H1 (cell line): ENCODE measurements at regions not wholly inside any gene's neighbourhood (a gene's known extent, or its start where the extent isn't known, plus 50 kb on each side); places are given as distances from the start of the nearest gene placed in this dataset.

ENCODE experiments used
- CTCF ChIA-PET: fragments of 300-600 bp; sonication (Branson Sonifier 250); formaldehyde crosslinking; loops from one replicate; lab custom pipeline; 2021; ENCODE audit not compliant: partially characterized antibody; lab: Charles Lee
- POLR2A ChIA-PET: fragments of 300-600 bp; sonication (Branson Sonifier 250); formaldehyde crosslinking; loops from one replicate; lab custom pipeline; 2021; ENCODE audit warnings: inconsistent platforms; ENCODE audit not compliant: partially characterized antibody; lab: Charles Lee
- DNase-seq, 2 experiments: peaks; one replicate each; pipeline versions ENCODE4 v3.0.0 to v3.0.0-alpha.2; 2010 to 2022; ENCODE audit warnings: low spot score in 2 of 2, low read depth in 1 of 2, mixed read lengths in 1 of 2
- FAIRE-seq: peaks from 2 replicates; lab custom pipeline; 2011; peaks lifted over from hg19 to GRCh38; lab: Jason Lieb, UNC
- H2AFZ ChIP-seq: 2 replicates; pipeline ENCODE4 v1.8.1; 2012; ENCODE audit warnings: low read length, inconsistent platforms
- H2AK5ac ChIP-seq: 2 replicates; pipeline ENCODE4 v1.6.1; 2013; ENCODE audit warnings: low read depth, low read length
- H2BK120ac ChIP-seq: replicated peaks from 2 replicates; pipeline ENCODE3; 2013; ENCODE audit warnings: low read depth, low read length, inconsistent platforms
- H2BK12ac ChIP-seq: 2 replicates; pipeline ENCODE4 v1.6.1; 2013; ENCODE audit warnings: low read depth, low read length
- H2BK15ac ChIP-seq: 2 replicates; pipeline ENCODE4 v1.6.1; 2013; ENCODE audit warnings: low read length
- H2BK20ac ChIP-seq: 2 replicates; pipeline ENCODE4 v1.6.1; 2013; ENCODE audit warnings: low read length
- H2BK5ac ChIP-seq: 2 replicates; pipeline ENCODE4 v1.6.1; 2013; ENCODE audit warnings: low read depth, low read length
- H3K14ac ChIP-seq: 2 replicates; pipeline ENCODE4 v1.6.1; 2013; ENCODE audit warnings: inconsistent platforms; ENCODE audit not compliant: insufficient read length
- H3K18ac ChIP-seq: 2 replicates; pipeline ENCODE4 v1.6.1; 2013; ENCODE audit warnings: low read length; ENCODE audit errors: extremely low read depth
- H3K23ac ChIP-seq: 2 replicates; pipeline ENCODE4 v1.6.1; 2013; ENCODE audit warnings: inconsistent platforms; ENCODE audit not compliant: insufficient read length
- H3K23me2 ChIP-seq: 2 replicates; pipeline ENCODE4 v1.6.1; 2013; ENCODE audit warnings: low read depth, low read length
- H3K27ac ChIP-seq: 2 replicates; pipeline ENCODE4 v1.6.1; 2011; ENCODE audit warnings: low read depth, low read length, inconsistent platforms
- H3K27me3 ChIP-seq, 4 experiments: replicated peaks in 1 of 4; 1 replicate in 1 of 4; 2 replicates in 3 of 4; pipeline versions ENCODE4 v1.6.1 to v1.8.1; 2011 to 2013; ENCODE audit warnings: low read length in 3 of 4, mild to moderate bottlenecking in 3 of 4, inconsistent platforms in 2 of 4, mixed read lengths in 2 of 4, moderate library complexity in 1 of 4; ENCODE audit not compliant: control insufficient read depth in 3 of 4, insufficient read depth in 3 of 4; ENCODE audit errors: extremely low read depth in 1 of 4
- H3K36me3 ChIP-seq, 4 experiments: 2 replicates each; pipeline versions ENCODE4 v1.6.1 to v1.8.1; 2011 to 2013; ENCODE audit warnings: mild to moderate bottlenecking in 4 of 4, low read length in 3 of 4, moderate library complexity in 2 of 4, control low read depth in 1 of 4, inconsistent platforms in 1 of 4; ENCODE audit not compliant: insufficient read depth in 4 of 4, control insufficient read depth in 2 of 4
- H3K4ac ChIP-seq: replicated peaks from 2 replicates; pipeline ENCODE3; 2013; ENCODE audit warnings: low read length, low read depth, mixed read lengths, inconsistent platforms; ENCODE audit not compliant: insufficient read length
- H3K4me1 ChIP-seq, 4 experiments: replicated peaks in 1 of 4; 1 replicate in 1 of 4; 2 replicates in 3 of 4; pipeline versions ENCODE4 v1.6.1 to v1.8.1; 2011 to 2013; ENCODE audit warnings: low read length in 3 of 4, inconsistent platforms in 2 of 4, mixed read lengths in 1 of 4; ENCODE audit not compliant: insufficient read depth in 4 of 4, control insufficient read depth in 3 of 4
- H3K4me2 ChIP-seq, 2 experiments: 2 replicates each; pipeline versions ENCODE4 v1.6.1 to v1.8.1; 2011 to 2013; ENCODE audit warnings: low read depth in 2 of 2, low read length in 2 of 2, control low read depth in 1 of 2, inconsistent platforms in 1 of 2, mild to moderate bottlenecking in 1 of 2; ENCODE audit not compliant: insufficient read depth in 1 of 2
- H3K4me3 ChIP-seq, 4 experiments: fragments of 200-600, 300-600 bp in 1 of 4; sonication (generic), shearing (Covaris generic), sonication (Bioruptor Twin) in 1 of 4; 2 replicates each; pipeline versions ENCODE4 v1.5.1 to v1.8.1; 2011 to 2016; ENCODE audit warnings: low read length in 4 of 4, low read depth in 3 of 4, control low read depth in 2 of 4, inconsistent platforms in 2 of 4, mild to moderate bottlenecking in 2 of 4, mixed read lengths in 1 of 4, moderate library complexity in 1 of 4; ENCODE audit not compliant: insufficient read depth in 2 of 4; ENCODE audit errors: extremely low read depth in 1 of 4
- H3K56ac ChIP-seq: replicated peaks from 2 replicates; pipeline ENCODE3; 2013; ENCODE audit warnings: low read depth, mild to moderate bottlenecking, mixed read lengths, low read length, inconsistent platforms; ENCODE audit not compliant: insufficient read length
- H3K79me1 ChIP-seq: 2 replicates; pipeline ENCODE4 v1.6.1; 2013; ENCODE audit warnings: low read depth, low read length, control low read depth
- H3K79me2 ChIP-seq, 2 experiments: 2 replicates each; pipeline versions ENCODE4 v1.6.1 to v1.8.1; 2012 to 2013; ENCODE audit warnings: low read length in 2 of 2, mild to moderate bottlenecking in 2 of 2, inconsistent platforms in 1 of 2; ENCODE audit not compliant: insufficient read depth in 2 of 2, control insufficient read depth in 1 of 2
- H3K9ac ChIP-seq, 4 experiments: replicated peaks in 1 of 4; 1 replicate in 1 of 4; 2 replicates in 3 of 4; pipeline versions ENCODE4 v1.6.1 to v1.8.1; 2011 to 2013; ENCODE audit warnings: low read depth in 3 of 4, low read length in 3 of 4, control low read depth in 2 of 4, mild to moderate bottlenecking in 2 of 4, moderate library complexity in 2 of 4, inconsistent platforms in 1 of 4; ENCODE audit errors: extremely low read depth in 1 of 4
- H3K9me3 ChIP-seq, 2 experiments: 2 replicates each; pipeline versions ENCODE4 v1.6.1 to v1.8.1; 2012 to 2013; ENCODE audit warnings: mild to moderate bottlenecking in 2 of 2, moderate library complexity in 2 of 2, control low read depth in 1 of 2, inconsistent platforms in 1 of 2, low read depth in 1 of 2, low read length in 1 of 2, mixed read lengths in 1 of 2; ENCODE audit not compliant: insufficient read depth in 2 of 2
- H4K20me1 ChIP-seq, 2 experiments: replicated peaks in 1 of 2; 2 replicates each; pipeline versions ENCODE3 to v1.8.1; 2011 to 2013; ENCODE audit warnings: inconsistent platforms in 2 of 2, low read length in 2 of 2, mild to moderate bottlenecking in 1 of 2; ENCODE audit not compliant: insufficient read depth in 2 of 2, control insufficient read depth in 1 of 2
- H4K5ac ChIP-seq: 2 replicates; pipeline ENCODE4 v1.6.1; 2013; ENCODE audit warnings: low read length, low read depth, mixed read lengths, inconsistent platforms; ENCODE audit not compliant: insufficient read length
- H4K8ac ChIP-seq: 2 replicates; pipeline ENCODE4 v1.8.0; 2013; ENCODE audit warnings: mild to moderate bottlenecking, moderate library complexity, low read length, inconsistent platforms; ENCODE audit not compliant: insufficient read depth; ENCODE audit errors: extremely low read depth
- H4K91ac ChIP-seq: replicated peaks from 2 replicates; pipeline ENCODE3; 2013; ENCODE audit warnings: low read length, mixed read lengths, inconsistent platforms; ENCODE audit not compliant: insufficient read length
- BACH1 ChIP-seq: IDR thresholded peaks from 2 replicates; pipeline ENCODE4 v1.6.1; 2012; ENCODE audit warnings: low read length, improper control_type of control experiment
- GTF2F1 ChIP-seq: IDR thresholded peaks from 2 replicates; pipeline ENCODE4 v1.6.1; 2012; ENCODE audit warnings: low read depth, low read length, improper control_type of control experiment, borderline replicate concordance
- PHF8 ChIP-seq: fragments of 200-600 bp; sonication (generic); conservative IDR thresholded peaks from 2 replicates; pipeline ENCODE4 v1.7.1; 2012; ENCODE audit warnings: low read depth, mild to moderate bottlenecking, inconsistent platforms, low read length, moderate library complexity
- RNF2 ChIP-seq: fragments of 200-900, 300-1000 bp; sonication (generic); IDR thresholded peaks from 2 replicates; pipeline ENCODE4 v1.7.1; 2016; ENCODE audit warnings: borderline replicate concordance, low read depth, mild to moderate bottlenecking, antibody characterized with exemption, low read length; ENCODE audit not compliant: poor library complexity, severe bottlenecking; ENCODE audit errors: missing control alignments
- SAP30 ChIP-seq: fragments of 300-600 bp; sonication (generic); IDR thresholded peaks from 2 replicates; pipeline ENCODE4 v1.7.1; 2012; ENCODE audit warnings: low read length, moderate library complexity, mild to moderate bottlenecking, inconsistent platforms; ENCODE audit not compliant: insufficient read depth, insufficient replicate concordance
- WGBS, 2 experiments: shearing (Covaris generic) in 1 of 2; methylation state at CpG; one replicate each; pipeline versions ENCODE4 v1.1.6 to v1.1.7; 2013 to 2015; ENCODE audit warnings: low lambda C conversion rate in 2 of 2, mixed read lengths in 2 of 2, inconsistent platforms in 1 of 2, low coverage in 1 of 2, missing lambda C conversion rate in 1 of 2; ENCODE audit not compliant: insufficient replicate concordance in 2 of 2, insufficient coverage in 1 of 2, insufficient read length in 1 of 2; ENCODE audit errors: extremely low coverage in 1 of 2, missing lambda C conversion rate in 1 of 2; 5-methylcytosine and 5-hydroxymethylcytosine counted together

- TF ChIP-seq BACH1 (no peak), RNF2 (no peak), PHF8 (no peak), GTF2F1 (no peak), SAP30 (no peak)
- H4K20me1 ChIP-seq, result no peaks in the 10 kb centered on the region
- CTCF ChIA-PET, result no interaction called here
Measured at GRCh38 chr11:131109790-131110189, 193.5 kb upstream of the SNX19 start.

More at GRCh38 chr11:131109790-131110189, 193.5 kb upstream of the SNX19 start:
- no peaks in the 10 kb centered on the region for H3K36me3 ChIP-seq
- H3K4me2 ChIP-seq, result no peak overlapping the region
- H3K27ac ChIP-seq, result no peak overlapping the region
- no peak overlapping the region for H4K91ac ChIP-seq
- 0 out of 7 replicates have a peak, but pooled peaks cover 0 to 2% (median 0%) of the 10 kb centered on the region in 4 experiments for H3K4me1 ChIP-seq
- no peak overlapping the region for H2BK20ac ChIP-seq
- H3K4ac ChIP-seq, result no peak overlapping the region
- H2AK5ac ChIP-seq, result no peak overlapping the region
- no peaks in the 10 kb centered on the region for H3K23me2 ChIP-seq
- no peaks in the 10 kb centered on the region for H3K79me2 ChIP-seq
- no peak overlapping the region for H3K14ac ChIP-seq
- FAIRE-seq (no peak), DNase-seq (no peak)
- no peak overlapping the region for H2BK5ac ChIP-seq
- H3K9me3 ChIP-seq, result 0 out of 4 replicates have a peak, but pooled peaks cover 0 to 2% of the 10 kb centered on the region in 2 experiments
- no peak overlapping the region for H2BK15ac ChIP-seq
- H3K9ac ChIP-seq, result no peak overlapping the region
- POLR2A ChIA-PET, result no interaction called here
- H2BK12ac ChIP-seq, result no peak overlapping the region
- no peak overlapping the region for H4K5ac ChIP-seq
- H3K18ac ChIP-seq, result no peak overlapping the region
- no peaks in the 10 kb centered on the region for H3K79me1 ChIP-seq
- H3K56ac ChIP-seq, result no peak overlapping the region
- H4K8ac ChIP-seq, result no peak overlapping the region
- WGBS, 2 experiments, result 86% methylated on average over 5 of the region's 5 CpGs; no CpG with 5 or more reads in 1 of the 2 experiments
- H3K23ac ChIP-seq, result no peak overlapping the region
- peaks cover 0 to 2% (median under 1%) of the 10 kb centered on the region in 4 experiments; a peak in 2 of 7 replicates for H3K27me3 ChIP-seq
- no peak overlapping the region for H2BK120ac ChIP-seq
- no peak overlapping the region for H3K4me3 ChIP-seq
- H2AFZ ChIP-seq, result no peak overlapping the region
